ENCODE measurements at regions not wholly inside any gene's neighbourhood (a gene's known extent, or its start where the extent isn't known, plus 50 kb on each side); places are given as distances from the start of the nearest gene placed in this dataset.
"Not testable (repeated sequence)": the region's sequence is repeated elsewhere in the genome, so short reads cannot be mapped to it uniquely, and the experiment has no call there.

GRCh38 chr3:195986576-195986975, 78.2 kb upstream of the TNK2 start:
- not testable (repeated sequence) for H3K9me3 Mint-ChIP-seq (ENCODE audit: unreplicated experiment); H3K4me3 Mint-ChIP-seq (ENCODE audit: unreplicated experiment); H3K4me1 ChIP-seq (ENCODE audit: insufficient read depth, low read length); H4K20me1 ChIP-seq (ENCODE audit: insufficient read depth, low read length); H3K27me3 Mint-ChIP-seq (ENCODE audit: low read depth, unreplicated experiment); H3K27ac ChIP-seq (ENCODE audit: low read depth, low read length); H3K9ac ChIP-seq (ENCODE audit: low read length); H3K4me3 ChIP-seq (ENCODE audit: insufficient read depth, low read depth, low read length); H2AFZ ChIP-seq (ENCODE audit: low read depth, low read length); H3K4me1 Mint-ChIP-seq (ENCODE audit: low read depth, unreplicated experiment); H3K27me3 ChIP-seq (ENCODE audit: insufficient read depth, low read length); H3K36me3 ChIP-seq (ENCODE audit: insufficient read depth, low read length); H3K4me2 ChIP-seq (ENCODE audit: low read length); H3K27ac Mint-ChIP-seq (ENCODE audit: unreplicated experiment); DNase-seq (ENCODE audit: low read depth); H3K9me3 ChIP-seq (ENCODE audit: insufficient read depth, low read depth, low read length); FAIRE-seq; H3K36me3 Mint-ChIP-seq (ENCODE audit: low read depth, unreplicated experiment)
- H3K79me2 ChIP-seq (ENCODE audit: insufficient read depth, low read length), result peaks cover 15% of the 10 kb centered on the region

- not testable (repeated sequence) for H3K9me3 ChIP-seq (ENCODE audit: insufficient read depth, low read depth, low read length); H4K20me1 ChIP-seq (ENCODE audit: insufficient read depth, low read length); H3K9me3 Mint-ChIP-seq (ENCODE audit: unreplicated experiment); H2AFZ ChIP-seq (ENCODE audit: low read depth, low read length); H3K27ac Mint-ChIP-seq (ENCODE audit: unreplicated experiment); H3K4me2 ChIP-seq (ENCODE audit: low read length); FAIRE-seq; H3K27me3 ChIP-seq (ENCODE audit: insufficient read depth, low read length); H3K9ac ChIP-seq (ENCODE audit: low read length); H3K4me1 Mint-ChIP-seq (ENCODE audit: low read depth, unreplicated experiment); H3K27ac ChIP-seq (ENCODE audit: low read depth, low read length); H3K27me3 Mint-ChIP-seq (ENCODE audit: low read depth, unreplicated experiment); H3K4me3 ChIP-seq (ENCODE audit: insufficient read depth, low read depth, low read length); DNase-seq (ENCODE audit: low read depth); H3K36me3 ChIP-seq (ENCODE audit: insufficient read depth, low read length); H3K4me1 ChIP-seq (ENCODE audit: insufficient read depth, low read length); H3K36me3 Mint-ChIP-seq (ENCODE audit: low read depth, unreplicated experiment); H3K4me3 Mint-ChIP-seq (ENCODE audit: unreplicated experiment)
- H3K79me2 ChIP-seq (ENCODE audit: insufficient read depth, low read length), result peaks cover 15% of the 10 kb centered on the region
Observed at GRCh38 chr3:195985348-195985920, 77.1 kb upstream of the TNK2 start.

- not testable (repeated sequence) for H3K4me2 ChIP-seq (ENCODE audit: low read length); H3K4me3 Mint-ChIP-seq (ENCODE audit: unreplicated experiment); H3K9me3 Mint-ChIP-seq (ENCODE audit: unreplicated experiment); H3K4me1 ChIP-seq (ENCODE audit: insufficient read depth, low read length); H3K27me3 ChIP-seq (ENCODE audit: insufficient read depth, low read length); H3K9ac ChIP-seq (ENCODE audit: low read length); FAIRE-seq; H3K36me3 Mint-ChIP-seq (ENCODE audit: low read depth, unreplicated experiment); H3K27ac Mint-ChIP-seq (ENCODE audit: unreplicated experiment); H3K9me3 ChIP-seq (ENCODE audit: insufficient read depth, low read depth, low read length); H3K36me3 ChIP-seq (ENCODE audit: insufficient read depth, low read length); H3K27me3 Mint-ChIP-seq (ENCODE audit: low read depth, unreplicated experiment); H2AFZ ChIP-seq (ENCODE audit: low read depth, low read length); H3K4me1 Mint-ChIP-seq (ENCODE audit: low read depth, unreplicated experiment); H3K4me3 ChIP-seq (ENCODE audit: insufficient read depth, low read depth, low read length); H4K20me1 ChIP-seq (ENCODE audit: insufficient read depth, low read length); DNase-seq (ENCODE audit: low read depth); H3K27ac ChIP-seq (ENCODE audit: low read depth, low read length)
- peaks cover 12% of the 10 kb centered on the region for H3K79me2 ChIP-seq (ENCODE audit: insufficient read depth, low read length)
Observed at GRCh38 chr3:195984392-195985030, 76.2 kb upstream of the TNK2 start.

GRCh38 chr3:195983880-195984279, 75.5 kb upstream of the TNK2 start:
- not testable (repeated sequence) for H3K27me3 ChIP-seq (ENCODE audit: insufficient read depth, low read length); FAIRE-seq; H3K36me3 Mint-ChIP-seq (ENCODE audit: low read depth, unreplicated experiment); H3K4me1 ChIP-seq (ENCODE audit: insufficient read depth, low read length); H3K27ac Mint-ChIP-seq (ENCODE audit: unreplicated experiment); H3K27ac ChIP-seq (ENCODE audit: low read depth, low read length); H3K9me3 Mint-ChIP-seq (ENCODE audit: unreplicated experiment); H3K27me3 Mint-ChIP-seq (ENCODE audit: low read depth, unreplicated experiment); H3K9me3 ChIP-seq (ENCODE audit: insufficient read depth, low read depth, low read length); DNase-seq (ENCODE audit: low read depth); H3K4me2 ChIP-seq (ENCODE audit: low read length); H4K20me1 ChIP-seq (ENCODE audit: insufficient read depth, low read length); H3K4me1 Mint-ChIP-seq (ENCODE audit: low read depth, unreplicated experiment); H2AFZ ChIP-seq (ENCODE audit: low read depth, low read length); H3K9ac ChIP-seq (ENCODE audit: low read length); H3K4me3 Mint-ChIP-seq (ENCODE audit: unreplicated experiment); H3K36me3 ChIP-seq (ENCODE audit: insufficient read depth, low read length); H3K4me3 ChIP-seq (ENCODE audit: insufficient read depth, low read depth, low read length)
- H3K79me2 ChIP-seq (ENCODE audit: insufficient read depth, low read length), result peaks cover 11% of the 10 kb centered on the region

- H3K27ac Mint-ChIP-seq (ENCODE audit: unreplicated experiment); H3K4me1 ChIP-seq (ENCODE audit: insufficient read depth, low read length); DNase-seq (ENCODE audit: low read depth); H3K36me3 Mint-ChIP-seq (ENCODE audit: low read depth, unreplicated experiment); FAIRE-seq; H3K4me3 ChIP-seq (ENCODE audit: insufficient read depth, low read depth, low read length); H3K9me3 Mint-ChIP-seq (ENCODE audit: unreplicated experiment); H4K20me1 ChIP-seq (ENCODE audit: insufficient read depth, low read length); H3K4me2 ChIP-seq (ENCODE audit: low read length); H3K4me3 Mint-ChIP-seq (ENCODE audit: unreplicated experiment); H3K27ac ChIP-seq (ENCODE audit: low read depth, low read length); H2AFZ ChIP-seq (ENCODE audit: low read depth, low read length); H3K4me1 Mint-ChIP-seq (ENCODE audit: low read depth, unreplicated experiment); H3K27me3 Mint-ChIP-seq (ENCODE audit: low read depth, unreplicated experiment); H3K9ac ChIP-seq (ENCODE audit: low read length); H3K36me3 ChIP-seq (ENCODE audit: insufficient read depth, low read length); H3K79me2 ChIP-seq (ENCODE audit: insufficient read depth, low read length); H3K9me3 ChIP-seq (ENCODE audit: insufficient read depth, low read depth, low read length); H3K27me3 ChIP-seq (ENCODE audit: insufficient read depth, low read length): not testable (repeated sequence)
Observed at GRCh38 chr3:195982754-195983153, 74.4 kb upstream of the TNK2 start.

GRCh38 chr3:195981778-195982177, 73.4 kb upstream of the TNK2 start:
- not testable (repeated sequence) for H3K9me3 Mint-ChIP-seq (ENCODE audit: unreplicated experiment); DNase-seq (ENCODE audit: low read depth)

More at GRCh38 chr3:195981778-195982177, 73.4 kb upstream of the TNK2 start:
- H3K9me3 ChIP-seq (ENCODE audit: insufficient read depth, low read depth, low read length); H3K4me3 ChIP-seq (ENCODE audit: insufficient read depth, low read depth, low read length); H3K4me1 Mint-ChIP-seq (ENCODE audit: low read depth, unreplicated experiment); H3K4me2 ChIP-seq (ENCODE audit: low read length); H3K4me3 Mint-ChIP-seq (ENCODE audit: unreplicated experiment); H3K4me1 ChIP-seq (ENCODE audit: insufficient read depth, low read length); FAIRE-seq; H3K79me2 ChIP-seq (ENCODE audit: insufficient read depth, low read length); H3K36me3 ChIP-seq (ENCODE audit: insufficient read depth, low read length); H3K27ac Mint-ChIP-seq (ENCODE audit: unreplicated experiment); H3K9ac ChIP-seq (ENCODE audit: low read length); H2AFZ ChIP-seq (ENCODE audit: low read depth, low read length); H3K27me3 ChIP-seq (ENCODE audit: insufficient read depth, low read length); H3K36me3 Mint-ChIP-seq (ENCODE audit: low read depth, unreplicated experiment); H3K27me3 Mint-ChIP-seq (ENCODE audit: low read depth, unreplicated experiment); H4K20me1 ChIP-seq (ENCODE audit: insufficient read depth, low read length); H3K27ac ChIP-seq (ENCODE audit: low read depth, low read length): not testable (repeated sequence)

All from astrocyte (in vitro differentiated cells and primary cell).